ENCODE measurements at regions not wholly inside any gene's neighbourhood (a gene's known extent, or its start where the extent isn't known, plus 50 kb on each side); places are given as distances from the start of the nearest gene placed in this dataset.
A peak's percentile ranks its signal among the peaks of the same experiment; 100 is the strongest.

GRCh38 chr3:124656531-124656930 is 73.7 kb upstream of the UMPS start:
- Histone ChIP-seq H4K91ac (replicated peaks; ENCODE audit: insufficient read length, low read length) (no peak overlapping the region), H3K9me3 (ENCODE audit: insufficient read depth in 2 of 2, low read depth in 1 of 2, low read length in 1 of 2) (no peaks in the 10 kb centered on the region), H3K4me1 (replicated peaks in 1 of 4; ENCODE audit: control insufficient read depth in 3 of 4, insufficient read depth in 4 of 4, low read length in 3 of 4) (no peaks in the 10 kb centered on the region), H2BK12ac (ENCODE audit: low read depth, low read length) (no peak overlapping the region), H2AK5ac (ENCODE audit: low read depth, low read length) (no peak overlapping the region), H4K8ac (ENCODE audit: extremely low read depth, insufficient read depth, low read length) (no peak overlapping the region), H3K14ac (ENCODE audit: insufficient read length) (no peak overlapping the region), H3K23me2 (ENCODE audit: low read depth, low read length) (no peaks in the 10 kb centered on the region), H3K9ac (replicated peaks in 1 of 4; ENCODE audit: extremely low read depth in 1 of 4, low read depth in 3 of 4, low read length in 3 of 4) (no peak overlapping the region), H3K4me3 (ENCODE audit: extremely low read depth in 1 of 4, insufficient read depth in 2 of 4, low read depth in 3 of 4, low read length in 4 of 4) (no peak overlapping the region), H2BK5ac (ENCODE audit: low read depth, low read length) (no peak overlapping the region), H4K20me1 (replicated peaks in 1 of 2; ENCODE audit: control insufficient read depth in 1 of 2, insufficient read depth in 2 of 2, low read length in 2 of 2) (no peaks in the 10 kb centered on the region), H3K79me2 (ENCODE audit: control insufficient read depth in 1 of 2, insufficient read depth in 2 of 2, low read length in 2 of 2) (no peaks in the 10 kb centered on the region), H3K27ac (ENCODE audit: low read depth, low read length) (no peak overlapping the region), H2AFZ (ENCODE audit: low read length) (no peak overlapping the region), H3K79me1 (ENCODE audit: low read depth, low read length) (no peaks in the 10 kb centered on the region), H3K18ac (ENCODE audit: extremely low read depth, low read length) (no peak overlapping the region), H4K5ac (ENCODE audit: insufficient read length, low read depth, low read length) (no peak overlapping the region), H2BK120ac (replicated peaks; ENCODE audit: low read depth, low read length) (no peak overlapping the region), H3K4ac (replicated peaks; ENCODE audit: insufficient read length, low read depth, low read length) (no peak overlapping the region), H3K36me3 (ENCODE audit: control insufficient read depth in 2 of 4, insufficient read depth in 4 of 4, low read length in 3 of 4) (no peaks in the 10 kb centered on the region), H3K56ac (replicated peaks; ENCODE audit: insufficient read length, low read depth, low read length) (no peak overlapping the region), H2BK15ac (ENCODE audit: low read length) (no peak overlapping the region), H2BK20ac (ENCODE audit: low read length) (no peak overlapping the region), H3K27me3 (replicated peaks in 1 of 4; ENCODE audit: control insufficient read depth in 3 of 4, extremely low read depth in 1 of 4, insufficient read depth in 3 of 4, low read length in 3 of 4) (no peaks in the 10 kb centered on the region), H3K4me2 (ENCODE audit: insufficient read depth in 1 of 2, low read depth in 2 of 2, low read length in 2 of 2) (no peak overlapping the region), H3K23ac (ENCODE audit: insufficient read length) (no peak overlapping the region)
- CTCF ChIA-PET (ENCODE audit: partially characterized antibody): interaction anchor here (0.7 kb wide), 1 partner anchor 80 kb away, joined by 3 read pairs; no protein-coding TSS in a partner anchor
- FAIRE-seq (no peak), DNase-seq (ENCODE audit: low read depth in 1 of 2, low spot score in 2 of 2) (no peak)
- TF ChIP-seq MAFK (IDR thresholded peaks at IDR 0.05; ENCODE audit: low read depth, low read length) (peak; percentile 26; the same call in 1 of the 2 replicates), JUN (IDR thresholded peaks at IDR 0.05; ENCODE audit: low read depth, low read length) (no peak), EP300 (IDR thresholded peaks at IDR 0.05; ENCODE audit: borderline replicate concordance in 1 of 2, low read depth in 2 of 2, low read length in 2 of 2) (no peak)
- POLR2A ChIA-PET (ENCODE audit: partially characterized antibody): no interaction called here
- 91% methylated on average over 7 of the region's 7 CpGs; no CpG with 5 or more reads in 1 of the 2 experiments for WGBS, 2 experiments (ENCODE audit: extremely low coverage in 1 of 2, insufficient coverage in 1 of 2, insufficient read length in 1 of 2, insufficient replicate concordance in 2 of 2, low coverage in 1 of 2, low lambda C conversion rate in 2 of 2, missing lambda C conversion rate in 1 of 2)
